C4-2B (cell line): ENCODE measurements at regions not wholly inside any gene's neighbourhood (a gene's known extent, or its start where the extent isn't known, plus 50 kb on each side); places are given as distances from the start of the nearest gene placed in this dataset.

Source experiments
- H3K27ac ChIP-seq: fragments of 450-650 bp; 2 replicates; pipeline ENCODE4 v1.5.1; 2017
- CTCF ChIP-seq: fragments of 450-650 bp; conservative IDR thresholded peaks from 2 replicates; pipeline ENCODE4 v1.5.1; 2017; ENCODE audit warnings: mild to moderate bottlenecking
- ZFX ChIP-seq: fragments of 450-650 bp; IDR thresholded peaks from 2 replicates; pipeline ENCODE4 v1.6.1; 2017

GRCh38 chr2:146240391-146240790, 1604.4 kb upstream of the ACVR2A start:
- TF ChIP-seq CTCF (no peak), ZFX (no peak)

GRCh38 chr2:146239392-146240135, 1605.3 kb upstream of the ACVR2A start:
- no peak overlapping the region for H3K27ac ChIP-seq
- no peak for TF ChIP-seq ZFX
- no peak for TF ChIP-seq CTCF

More at GRCh38 chr2:146240391-146240790, 1604.4 kb upstream of the ACVR2A start:
- no peak overlapping the region for H3K27ac ChIP-seq

GRCh38 chr2:146238254-146238966, 1606.4 kb upstream of the ACVR2A start:
- no peak overlapping the region for H3K27ac ChIP-seq
- TF ChIP-seq CTCF, result no peak
- no peak for TF ChIP-seq ZFX

- no peak overlapping the region for H3K27ac ChIP-seq
- no peak for TF ChIP-seq CTCF
- TF ChIP-seq ZFX, result no peak
Observed at GRCh38 chr2:146235158-146235557, 1609.7 kb upstream of the ACVR2A start.

GRCh38 chr2:146229508-146230155, 1615.2 kb upstream of the ACVR2A start:
- TF ChIP-seq ZFX, result no peak
- no peak for TF ChIP-seq CTCF
- no peak overlapping the region for H3K27ac ChIP-seq

- TF ChIP-seq ZFX (no peak), CTCF (no peak)
Observed at GRCh38 chr2:146228466-146229058, 1616.3 kb upstream of the ACVR2A start.

More at GRCh38 chr2:146228466-146229058, 1616.3 kb upstream of the ACVR2A start:
- no peak overlapping the region for H3K27ac ChIP-seq
